Hepatocyte (in vitro differentiated cells): ENCODE measurements at regions not wholly inside any gene's neighbourhood (a gene's known extent, or its start where the extent isn't known, plus 50 kb on each side); places are given as distances from the start of the nearest gene placed in this dataset.

Source experiments
- DNase-seq: peaks from one replicate; pipeline ENCODE4 v3.0.0-alpha.2; 2016; ENCODE audit warnings: low spot score
- H2AFZ ChIP-seq: fragments of 200-600 bp; sonication (generic); 2 replicates; pipeline ENCODE4 v1.6.0; 2016; ENCODE audit warnings: antibody characterized with exemption, mild to moderate bottlenecking
- H3K27ac ChIP-seq: fragments of 200-600 bp; sonication (generic); 2 replicates; pipeline ENCODE4 v1.5.1; 2016; ENCODE audit warnings: mild to moderate bottlenecking
- H3K27me3 ChIP-seq: fragments of 200-600 bp; sonication (generic); 2 replicates; pipeline ENCODE4 v1.6.1; 2016
- H3K36me3 ChIP-seq: fragments of 200-600 bp; sonication (generic); replicated peaks from 2 replicates; pipeline ENCODE4 v1.5.1; 2016; ENCODE audit warnings: low read depth; ENCODE audit not compliant: insufficient read depth
- H3K4me1 ChIP-seq: fragments of 200-600 bp; sonication (generic); 2 replicates; pipeline ENCODE4 v1.5.1; 2016; ENCODE audit warnings: mild to moderate bottlenecking, moderate library complexity; ENCODE audit not compliant: insufficient read depth
- H3K4me2 ChIP-seq: fragments of 200-600 bp; sonication (generic); 2 replicates; pipeline ENCODE4 v1.6.0; 2016
- H3K4me3 ChIP-seq: fragments of 200-600 bp; sonication (generic); 2 replicates; pipeline ENCODE4 v1.5.1; 2016; ENCODE audit warnings: mild to moderate bottlenecking
- H3K79me2 ChIP-seq: fragments of 200-600 bp; sonication (generic); 2 replicates; pipeline ENCODE4 v1.6.0; 2017; ENCODE audit warnings: mild to moderate bottlenecking
- H3K9me2 ChIP-seq: fragments of 200-600 bp; sonication (generic); replicated peaks from 2 replicates; pipeline ENCODE4 v1.6.0; 2017; ENCODE audit warnings: mild to moderate bottlenecking; ENCODE audit not compliant: insufficient read depth
- H3K9me3 ChIP-seq: fragments of 200-600 bp; sonication (generic); 2 replicates; pipeline ENCODE4 v1.5.1; 2016; ENCODE audit warnings: low read depth, mild to moderate bottlenecking
- H4K20me1 ChIP-seq: fragments of 200-600 bp; sonication (generic); 2 replicates; pipeline ENCODE4 v1.6.0; 2016; ENCODE audit warnings: mild to moderate bottlenecking; ENCODE audit not compliant: insufficient read depth, poor library complexity, severe bottlenecking
- CTCF ChIP-seq: fragments of 200-600 bp; sonication (generic); IDR thresholded peaks from 2 replicates; pipeline ENCODE4 v1.5.1; 2016; ENCODE audit warnings: antibody characterized with exemption, mild to moderate bottlenecking; ENCODE audit not compliant: poor library complexity
- EZH2 ChIP-seq: fragments of 200-600 bp; sonication (generic); IDR thresholded peaks from 2 replicates; pipeline ENCODE4 v1.6.1; 2016; ENCODE audit warnings: antibody characterized with exemption, mild to moderate bottlenecking, borderline replicate concordance
- EZH2phosphoT487 ChIP-seq: fragments of 200-600 bp; sonication (generic); IDR thresholded peaks from one replicate; pipeline ENCODE4 v1.6.1; 2018; ENCODE audit warnings: antibody characterized with exemption, mild to moderate bottlenecking, low read depth, moderate library complexity; ENCODE audit not compliant: unreplicated experiment, severe bottlenecking
- WGBS: methylation state at CpG from one replicate; pipeline ENCODE4 v1.1.6; 2016; ENCODE audit warnings: low lambda C conversion rate; ENCODE audit errors: missing lambda C conversion rate; 5-methylcytosine and 5-hydroxymethylcytosine counted together

- Histone ChIP-seq H3K79me2 (no peaks in the 10 kb centered on the region), H3K4me3 (no peak overlapping the region), H3K27ac (no peak overlapping the region), H3K27me3 (no peaks in the 10 kb centered on the region), H3K4me2 (no peak overlapping the region), H3K9me2 (no peaks in the 10 kb centered on the region), H3K4me1 (peaks cover 5% of the 10 kb centered on the region), H2AFZ (no peak overlapping the region), H3K36me3 (no peaks in the 10 kb centered on the region), H3K9me3 (no peaks in the 10 kb centered on the region), H4K20me1 (no peaks in the 10 kb centered on the region)
- 94% methylated on average over 4 of the region's 4 CpGs for WGBS
- no peak for DNase-seq
- TF ChIP-seq EZH2: no peak
- TF ChIP-seq EZH2phosphoT487: no peak
- TF ChIP-seq CTCF: no peak
These were observed 143.1 kb upstream of the ARID1B start for GRCh38 chr6:156634048-156634447.

- no peaks in the 10 kb centered on the region for H3K9me3 ChIP-seq
- DNase-seq: no peak
- no peak overlapping the region for H3K27ac ChIP-seq
- no peak overlapping the region for H3K4me2 ChIP-seq
- 91% methylated on average over 11 of the region's 11 CpGs for WGBS
- no peaks in the 10 kb centered on the region for H4K20me1 ChIP-seq
- no peaks in the 10 kb centered on the region for H3K36me3 ChIP-seq
- H3K9me2 ChIP-seq: no peaks in the 10 kb centered on the region
- TF ChIP-seq EZH2: no peak
- no peak for TF ChIP-seq EZH2phosphoT487
- no peak for TF ChIP-seq CTCF
- no peaks in the 10 kb centered on the region for H3K27me3 ChIP-seq
- peaks cover 5% of the 10 kb centered on the region for H3K4me1 ChIP-seq
- H3K4me3 ChIP-seq: no peak overlapping the region
- H3K79me2 ChIP-seq: no peaks in the 10 kb centered on the region
- no peak overlapping the region for H2AFZ ChIP-seq
These were observed 143.9 kb upstream of the ARID1B start for GRCh38 chr6:156633291-156633690.

- 95% methylated on average over 36 of the region's 36 CpGs for WGBS
- no peaks in the 10 kb centered on the region for H4K20me1 ChIP-seq
- no peak overlapping the region for H3K4me3 ChIP-seq
- no peak overlapping the region for H2AFZ ChIP-seq
- no peaks in the 10 kb centered on the region for H3K36me3 ChIP-seq
- no peaks in the 10 kb centered on the region for H3K79me2 ChIP-seq
- no peak overlapping the region for H3K27ac ChIP-seq
- H3K9me2 ChIP-seq: no peaks in the 10 kb centered on the region
- H3K9me3 ChIP-seq: no peaks in the 10 kb centered on the region
- H3K27me3 ChIP-seq: no peaks in the 10 kb centered on the region
- no peaks in the 10 kb centered on the region for H3K4me1 ChIP-seq
- no peak overlapping the region for H3K4me2 ChIP-seq
- DNase-seq: no peak
- no peak for TF ChIP-seq EZH2
- no peak for TF ChIP-seq CTCF
- TF ChIP-seq EZH2phosphoT487: no peak
These were observed 146.4 kb upstream of the ARID1B start for GRCh38 chr6:156630613-156631302.
